PC-9 (cell line): ENCODE measurements at regions not wholly inside any gene's neighbourhood (a gene's known extent, or its start where the extent isn't known, plus 50 kb on each side); places are given as distances from the start of the nearest gene placed in this dataset.
"Not testable (repeated sequence)": the region's sequence is repeated elsewhere in the genome, so short reads cannot be mapped to it uniquely, and the experiment has no call there.

Source experiments
- BruUV-seq: library from RNA; stranded (reverse); fragments of 400-500 nt; replicated peaks from 2 replicates; lab custom pipeline; 2021; lab: Mats Ljungman, UMichigan
- CTCF ChIA-PET: fragments of 300-600 bp; sonication (Branson Sonifier 250); formaldehyde crosslinking; loops from one replicate; lab custom pipeline; 2022; ENCODE audit warnings: antibody characterized with exemption; lab: Charles Lee
- POLR2A ChIA-PET: fragments of 300-600 bp; sonication (Branson Sonifier 250); formaldehyde crosslinking; loops from one replicate; lab custom pipeline; 2022; ENCODE audit warnings: antibody characterized with exemption; ENCODE audit not compliant: unreplicated experiment; lab: Charles Lee
- DNase-seq, 2 experiments: peaks; one replicate each; pipeline versions ENCODE4 v3.0.0 to v3.0.0-alpha.2; 2015 to 2022; ENCODE audit warnings: mixed read lengths in 1 of 2
- H2AFZ ChIP-seq: fragments of 200-600 bp; sonication (generic); 2 replicates; pipeline ENCODE4 v1.8.1; 2017; ENCODE audit warnings: antibody characterized with exemption
- H3F3A ChIP-seq: fragments of 200-600 bp; sonication (generic); 2 replicates; pipeline ENCODE4 v1.8.1; 2017; ENCODE audit warnings: antibody characterized with exemption, mild to moderate bottlenecking, low read depth; ENCODE audit not compliant: insufficient read depth
- H3K27ac ChIP-seq: fragments of 200-600 bp; sonication (generic); 2 replicates; pipeline ENCODE4 v1.6.1; 2016; ENCODE audit warnings: mixed run types
- H3K27me3 ChIP-seq: fragments of 200-600 bp; sonication (generic); 2 replicates; pipeline ENCODE4 v1.6.1; 2016; ENCODE audit warnings: low read depth, mixed run types; ENCODE audit not compliant: insufficient read depth
- H3K36me3 ChIP-seq: fragments of 200-600 bp; sonication (generic); 2 replicates; pipeline ENCODE4 v1.6.1; 2016; ENCODE audit warnings: low read depth, mixed run types
- H3K4me1 ChIP-seq: fragments of 200-600 bp; sonication (generic); replicated peaks from 2 replicates; pipeline ENCODE4 v1.6.1; 2016; ENCODE audit warnings: mixed run types; ENCODE audit not compliant: insufficient read depth
- H3K4me2 ChIP-seq: fragments of 200-600 bp; sonication (generic); 2 replicates; pipeline ENCODE4 v1.6.1; 2017; ENCODE audit warnings: mixed run types
- H3K4me3 ChIP-seq: fragments of 200-600 bp; sonication (generic); 2 replicates; pipeline ENCODE4 v1.6.1; 2016; ENCODE audit warnings: mixed run types
- H3K79me2 ChIP-seq: fragments of 200-600 bp; sonication (generic); 2 replicates; pipeline ENCODE4 v1.6.1; 2017; ENCODE audit warnings: low read depth, mixed run types
- H3K9me2 ChIP-seq: fragments of 200-600 bp; sonication (generic); 2 replicates; pipeline ENCODE4 v1.8.1; 2017; ENCODE audit warnings: mild to moderate bottlenecking; ENCODE audit not compliant: insufficient read depth
- H3K9me3 ChIP-seq: fragments of 200-600 bp; sonication (generic); 2 replicates; pipeline ENCODE4 v1.8.1; 2016; ENCODE audit warnings: low read depth; ENCODE audit not compliant: insufficient read depth
- H4K20me1 ChIP-seq: fragments of 200-600 bp; sonication (generic); 2 replicates; pipeline ENCODE4 v1.8.1; 2017; ENCODE audit not compliant: insufficient read depth
- EZH2 ChIP-seq: fragments of 200-600 bp; sonication (generic); IDR thresholded peaks from 2 replicates; pipeline ENCODE4 v1.8.0; 2017; ENCODE audit warnings: antibody characterized with exemption, low read depth
- intact Hi-C: fragments of 100-400 bp; cut with micrococcal nuclease; formaldehyde crosslinking; loops from one replicate; pipeline ENCODE4 v1.10.0; 2022; ENCODE audit not compliant: unreplicated experiment
- TF ChIP-seq, protein P1 (sequence below): fragments of 200-600 bp; sonication (generic); conservative IDR thresholded peaks from 2 replicates; pipeline ENCODE4 v1.6.1; 2017; ENCODE audit warnings: mixed run types, antibody characterized with exemption, mild to moderate bottlenecking, moderate library complexity

DNA sequence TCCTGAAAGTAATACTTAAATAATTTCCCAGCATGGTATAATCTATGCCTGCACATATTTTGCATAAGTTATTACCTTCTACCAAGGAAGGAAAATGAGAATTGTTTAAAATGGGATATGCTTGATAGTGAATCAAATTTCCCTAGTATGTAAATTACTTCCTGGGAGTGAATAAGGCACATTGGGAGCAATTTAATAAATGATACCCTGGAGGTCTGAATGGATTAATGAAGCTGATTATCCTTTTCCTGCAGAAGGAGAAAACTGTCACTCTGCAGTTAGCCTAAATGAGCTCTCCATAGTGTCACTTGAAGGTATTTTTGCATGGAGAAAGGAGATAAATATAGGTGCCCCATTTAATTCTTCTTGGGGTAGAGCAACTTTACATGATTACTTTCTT, 2212.0 kb downstream of the PCDH7 start:
- H3K27ac ChIP-seq, result no peak overlapping the region
- intact Hi-C loops, result no loop called here
- H3K4me2 ChIP-seq, result no peak overlapping the region
- H4K20me1 ChIP-seq, result no peaks in the 10 kb centered on the region
- no peak overlapping the region for H3K4me3 ChIP-seq
- no peaks in the 10 kb centered on the region for H3F3A ChIP-seq
- BruUV-seq, result no TSS peak
- no peaks in the 10 kb centered on the region for H3K27me3 ChIP-seq
- no peak for TF ChIP-seq EZH2
- TF ChIP-seq, protein P1, sequence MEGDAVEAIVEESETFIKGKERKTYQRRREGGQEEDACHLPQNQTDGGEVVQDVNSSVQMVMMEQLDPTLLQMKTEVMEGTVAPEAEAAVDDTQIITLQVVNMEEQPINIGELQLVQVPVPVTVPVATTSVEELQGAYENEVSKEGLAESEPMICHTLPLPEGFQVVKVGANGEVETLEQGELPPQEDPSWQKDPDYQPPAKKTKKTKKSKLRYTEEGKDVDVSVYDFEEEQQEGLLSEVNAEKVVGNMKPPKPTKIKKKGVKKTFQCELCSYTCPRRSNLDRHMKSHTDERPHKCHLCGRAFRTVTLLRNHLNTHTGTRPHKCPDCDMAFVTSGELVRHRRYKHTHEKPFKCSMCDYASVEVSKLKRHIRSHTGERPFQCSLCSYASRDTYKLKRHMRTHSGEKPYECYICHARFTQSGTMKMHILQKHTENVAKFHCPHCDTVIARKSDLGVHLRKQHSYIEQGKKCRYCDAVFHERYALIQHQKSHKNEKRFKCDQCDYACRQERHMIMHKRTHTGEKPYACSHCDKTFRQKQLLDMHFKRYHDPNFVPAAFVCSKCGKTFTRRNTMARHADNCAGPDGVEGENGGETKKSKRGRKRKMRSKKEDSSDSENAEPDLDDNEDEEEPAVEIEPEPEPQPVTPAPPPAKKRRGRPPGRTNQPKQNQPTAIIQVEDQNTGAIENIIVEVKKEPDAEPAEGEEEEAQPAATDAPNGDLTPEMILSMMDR, result no peak
- H3K9me3 ChIP-seq, result no peaks in the 10 kb centered on the region
- no peak for DNase-seq
- no peaks in the 10 kb centered on the region for H3K79me2 ChIP-seq
- no peaks in the 10 kb centered on the region for H3K4me1 ChIP-seq
- ChIA-PET POLR2A (no interaction called here), CTCF (no interaction called here)
- H3K36me3 ChIP-seq, result no peaks in the 10 kb centered on the region
- no peak overlapping the region for H2AFZ ChIP-seq
- H3K9me2 ChIP-seq, result no peaks in the 10 kb centered on the region

DNA sequence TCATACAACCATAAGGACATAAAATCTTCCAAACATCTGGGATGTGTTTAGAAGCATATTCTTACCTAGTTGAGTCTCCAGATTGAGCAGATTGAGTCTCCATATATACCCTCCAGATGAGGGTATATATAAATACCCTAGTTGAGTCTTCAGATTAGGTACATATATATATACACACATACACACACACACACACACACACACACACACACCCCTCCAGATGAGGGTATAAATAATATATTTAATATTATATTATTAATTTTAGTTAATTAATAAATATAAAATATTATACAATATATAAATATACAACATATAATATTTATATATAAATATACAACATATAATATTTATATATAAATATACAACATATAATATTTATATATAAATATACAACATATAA, 2219.1 kb downstream of the PCDH7 start:
- intact Hi-C loops, H3K4me2 ChIP-seq, H3F3A ChIP-seq, H3K9me3 ChIP-seq, H3K36me3 ChIP-seq, H3K27me3 ChIP-seq, BruUV-seq, DNase-seq, H3K9me2 ChIP-seq, H3K4me3 ChIP-seq, H3K79me2 ChIP-seq, CTCF ChIA-PET, H2AFZ ChIP-seq, H3K27ac ChIP-seq, H4K20me1 ChIP-seq, POLR2A ChIA-PET, H3K4me1 ChIP-seq: not testable (repeated sequence)

DNA sequence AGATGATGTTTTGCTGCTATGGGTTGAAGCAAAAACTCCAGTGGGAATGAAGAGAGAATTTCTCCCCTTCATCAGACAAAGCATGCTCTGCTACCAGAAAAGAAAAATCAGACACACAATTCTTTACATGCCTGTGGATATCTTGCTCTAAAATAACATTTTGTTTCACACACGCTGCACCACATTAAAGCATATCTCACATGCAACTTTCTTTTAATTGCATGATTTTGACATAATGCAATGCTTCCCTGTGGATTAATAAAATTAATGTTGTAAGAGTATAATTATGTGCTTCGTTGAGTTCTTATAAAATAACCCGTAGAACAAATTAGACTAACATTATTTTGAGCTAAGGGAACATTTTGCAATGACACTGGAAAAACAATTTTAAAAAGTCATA, 2230.7 kb downstream of the PCDH7 start:
- BruUV-seq, result no TSS peak
- H3K4me2 ChIP-seq, result no peak overlapping the region
- H3K27ac ChIP-seq, result no peak overlapping the region
- H3F3A ChIP-seq, result no peaks in the 10 kb centered on the region
- TF ChIP-seq, protein P1, result no peak
- no peak for TF ChIP-seq EZH2
- no peaks in the 10 kb centered on the region for H3K79me2 ChIP-seq
- CTCF ChIA-PET, result no interaction called here
- no peak for DNase-seq
- H3K9me3 ChIP-seq, result no peaks in the 10 kb centered on the region
- POLR2A ChIA-PET, result no interaction called here
- intact Hi-C loops, result no loop called here
- no peak overlapping the region for H2AFZ ChIP-seq
- no peaks in the 10 kb centered on the region for H3K36me3 ChIP-seq
- H3K4me1 ChIP-seq, result no peaks in the 10 kb centered on the region
- H3K4me3 ChIP-seq, result no peak overlapping the region
- H4K20me1 ChIP-seq, result no peaks in the 10 kb centered on the region
- no peaks in the 10 kb centered on the region for H3K9me2 ChIP-seq
- H3K27me3 ChIP-seq, result no peaks in the 10 kb centered on the region

DNA sequence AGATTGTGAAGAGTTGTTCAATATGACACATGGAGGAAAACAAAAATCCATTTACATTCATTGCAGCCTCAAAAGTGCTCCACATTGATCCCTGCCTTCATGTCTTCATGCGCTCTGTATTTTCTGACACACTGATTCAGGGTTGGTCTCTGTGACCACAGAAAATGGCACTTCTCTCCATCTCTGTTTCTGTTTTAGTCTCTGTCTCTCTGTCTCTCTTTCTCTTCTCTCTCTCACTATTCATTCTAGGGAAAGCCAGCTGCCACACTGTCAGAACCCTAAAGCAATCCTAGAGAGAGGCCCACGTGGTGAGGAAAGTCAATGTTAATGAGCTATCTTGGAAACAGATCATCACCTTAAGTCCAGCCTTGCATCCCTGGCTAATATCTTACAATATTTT, 2238.4 kb downstream of the PCDH7 start:
- Histone ChIP-seq H3K9me3 (no peaks in the 10 kb centered on the region), H3F3A (no peaks in the 10 kb centered on the region), H3K4me2 (no peak overlapping the region), H4K20me1 (no peaks in the 10 kb centered on the region), H3K4me1 (no peaks in the 10 kb centered on the region), H2AFZ (no peak overlapping the region), H3K36me3 (no peaks in the 10 kb centered on the region), H3K79me2 (no peaks in the 10 kb centered on the region), H3K9me2 (no peaks in the 10 kb centered on the region), H3K27me3 (no peaks in the 10 kb centered on the region), H3K27ac (no peak overlapping the region), H3K4me3 (no peak overlapping the region)
- ChIA-PET CTCF (no interaction called here), POLR2A (no interaction called here)
- DNase-seq, result no peak
- TF ChIP-seq, protein P1, result no peak
- TF ChIP-seq EZH2, result no peak
- intact Hi-C loops, result no loop called here
- BruUV-seq, result no TSS peak
